DMS153 (cell line): ENCODE measurements at regions not wholly inside any gene's neighbourhood (a gene's known extent, or its start where the extent isn't known, plus 50 kb on each side); places are given as distances from the start of the nearest gene placed in this dataset.

Experiments
- DNase-seq: peaks from one replicate; lab custom pipeline; 2025; lab: John Stamatoyannopoulos, UW

GRCh38 chr6:40265615-40266014 is 321.5 kb downstream of the LRFN2 start:
- DNase-seq: no peak

DNA sequence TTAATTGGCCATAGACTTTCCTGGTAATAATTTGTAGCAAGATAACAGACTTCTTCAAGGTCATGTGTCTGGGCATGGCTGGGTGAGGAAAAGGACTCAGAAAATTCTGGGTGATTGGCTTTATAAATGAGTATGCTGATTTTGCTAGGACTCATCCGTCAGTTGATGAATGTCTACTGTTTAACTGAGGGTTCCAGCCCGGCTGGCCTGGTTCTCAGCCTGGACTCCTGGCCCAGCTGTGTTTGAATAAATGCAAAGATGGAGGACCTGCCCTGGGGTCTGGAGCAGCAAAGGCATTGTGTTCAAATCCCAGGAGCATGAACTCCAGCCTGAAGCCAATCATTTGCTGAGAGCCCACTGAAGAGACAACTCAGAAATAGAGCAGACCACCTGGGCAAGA is 323.2 kb downstream of the LRFN2 start:
- no peak for DNase-seq

GRCh38 chr6:40262363-40262762 is 324.8 kb downstream of the LRFN2 start:
- no peak for DNase-seq

- no peak for DNase-seq
Measured at GRCh38 chr6:40258531-40258930, 324.3 kb upstream of the MOCS1 start.

- no peak for DNase-seq
Measured at GRCh38 chr6:40256831-40257230, 322.6 kb upstream of the MOCS1 start.

GRCh38 chr6:40256224-40256623 is 322.0 kb upstream of the MOCS1 start:
- no peak for DNase-seq

GRCh38 chr6:40253420-40253819 is 319.2 kb upstream of the MOCS1 start:
- DNase-seq: no peak

- no peak for DNase-seq
Measured at GRCh38 chr6:40252531-40253258, 318.4 kb upstream of the MOCS1 start.

- peak; percentile 45 for DNase-seq
Measured at GRCh38 chr6:40251637-40252300, 317.5 kb upstream of the MOCS1 start.

GRCh38 chr6:40249935-40250334 is 315.7 kb upstream of the MOCS1 start:
- no peak for DNase-seq

GRCh38 chr6:40247516-40248115 is 313.4 kb upstream of the MOCS1 start:
- no peak for DNase-seq

- no peak for DNase-seq
Measured at GRCh38 chr6:40244699-40245098, 310.4 kb upstream of the MOCS1 start.

DNA sequence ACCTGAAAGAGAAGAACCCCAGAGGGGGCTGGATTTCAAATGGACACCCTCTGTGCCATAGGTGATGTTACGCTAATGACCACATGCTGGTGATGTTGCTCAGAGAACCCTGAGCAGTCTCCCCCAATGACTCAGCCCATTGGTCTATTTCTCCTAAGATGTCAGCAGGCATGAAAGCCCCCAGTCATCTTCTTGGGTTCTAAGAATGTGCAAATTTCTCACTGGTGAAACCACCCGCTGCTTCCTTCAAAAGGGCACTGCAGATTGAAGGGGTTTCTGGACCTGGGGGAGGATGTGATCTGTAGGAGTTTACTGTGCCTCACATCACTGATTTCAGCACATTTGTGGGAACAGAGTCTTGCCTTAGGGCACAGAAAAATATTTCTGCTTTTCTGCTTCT is 298.4 kb upstream of the MOCS1 start:
- no peak for DNase-seq

DNA sequence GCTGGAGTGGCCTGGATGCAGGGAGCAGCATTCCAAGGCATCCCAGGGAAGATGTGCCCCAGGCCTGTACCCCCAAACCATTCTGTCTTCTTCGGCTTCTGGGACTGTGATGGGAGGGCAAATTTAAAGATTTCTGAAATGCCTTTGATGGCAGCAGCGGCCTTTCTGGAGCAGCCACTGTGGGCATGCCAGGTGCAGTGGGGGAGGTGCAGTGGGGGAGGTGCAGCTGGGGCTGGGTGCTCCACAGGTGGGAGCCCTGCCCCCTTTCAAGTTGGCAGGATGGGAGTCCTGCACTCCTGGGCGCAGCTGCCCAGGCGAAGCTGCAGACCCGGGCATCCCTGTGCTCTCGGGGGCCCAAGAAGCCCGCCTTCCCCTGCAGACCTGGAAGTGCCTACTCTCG is 293.5 kb upstream of the MOCS1 start:
- DNase-seq: no peak

DNA sequence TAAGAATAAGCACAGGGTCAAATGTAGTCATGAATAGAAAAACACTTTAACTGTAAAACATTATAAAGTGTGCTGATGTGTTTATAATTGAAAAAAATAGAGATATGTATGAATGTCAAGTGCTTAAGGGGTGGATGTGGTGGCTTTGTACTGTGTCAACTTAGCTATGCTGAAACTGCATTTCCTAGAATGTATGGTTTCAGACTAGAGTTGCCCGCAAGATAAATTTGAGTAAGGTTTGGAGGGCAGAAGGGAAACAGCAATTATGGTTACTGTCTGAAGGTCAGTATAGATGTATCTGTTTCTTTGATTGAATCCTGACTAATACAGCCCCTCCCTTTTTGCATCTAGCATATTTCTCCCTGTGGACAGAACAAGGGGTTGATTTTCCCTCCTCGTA is 288.1 kb upstream of the MOCS1 start:
- DNase-seq: no peak

- DNase-seq: no peak
Measured at GRCh38 chr6:40219799-40220198, 285.5 kb upstream of the MOCS1 start.

DNA sequence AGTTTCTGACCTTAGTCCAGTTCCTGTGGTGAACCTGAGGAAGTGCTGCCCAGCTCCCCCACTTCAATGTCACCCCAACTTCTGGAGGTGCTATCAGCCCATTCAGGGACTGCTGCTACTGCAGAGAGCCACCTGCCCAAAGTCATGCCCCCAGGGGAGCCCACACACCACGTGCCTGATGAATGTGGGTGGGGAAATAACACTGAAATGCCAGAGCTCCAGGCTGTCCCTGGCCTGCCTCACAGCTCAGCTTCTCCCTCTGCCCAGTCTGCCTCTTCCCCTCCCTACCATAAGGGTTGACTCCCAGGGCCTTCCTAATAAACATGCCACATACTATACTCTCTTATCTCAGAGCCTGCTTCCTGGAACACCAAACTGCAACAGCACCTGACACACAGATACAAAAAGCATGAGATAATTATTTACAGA is 276.4 kb upstream of the MOCS1 start:
- DNase-seq: no peak

- DNase-seq: no peak
Measured at GRCh38 chr6:40205801-40206200, 271.5 kb upstream of the MOCS1 start.

- DNase-seq: no peak
Measured at GRCh38 chr6:40205004-40205403, 270.7 kb upstream of the MOCS1 start.

- DNase-seq: no peak
Measured at GRCh38 chr6:40197371-40197770, 263.1 kb upstream of the MOCS1 start.

- no peak for DNase-seq
Measured at GRCh38 chr6:40196135-40196518, 261.9 kb upstream of the MOCS1 start.

- no peak for DNase-seq
Measured at GRCh38 chr6:40195428-40196134, 261.3 kb upstream of the MOCS1 start.
